ENCODE measurements at regions not wholly inside any gene's neighbourhood (a gene's known extent, or its start where the extent isn't known, plus 50 kb on each side); places are given as distances from the start of the nearest gene placed in this dataset.

DNA sequence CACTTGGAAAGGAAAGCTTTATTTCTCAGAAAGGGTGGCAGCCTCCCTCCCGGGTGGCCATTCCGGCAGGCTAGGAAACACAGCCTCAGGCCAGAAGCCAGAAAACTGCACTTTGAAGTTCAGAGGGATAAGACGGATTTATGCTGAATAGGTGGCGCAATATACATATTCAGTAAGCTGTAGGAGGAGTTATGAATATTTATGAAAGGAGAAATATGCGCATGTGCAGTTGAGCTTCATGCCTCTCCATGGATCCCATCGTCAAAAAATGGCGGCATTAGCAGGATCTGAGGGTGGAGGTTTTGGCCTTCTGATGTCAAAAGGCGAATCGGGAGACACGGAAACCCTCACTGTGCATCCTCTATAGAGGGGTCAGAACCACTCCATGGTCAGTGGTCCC is 82.3 kb downstream of the KATNIP start:
- no peak overlapping the region for H2AFZ ChIP-seq
- no peaks in the 10 kb centered on the region for H3K9me2 ChIP-seq (replicated peaks; ENCODE audit: insufficient read depth)
- H3K27me3 ChIP-seq: no peaks in the 10 kb centered on the region
- H3K79me2 ChIP-seq: no peaks in the 10 kb centered on the region
- peaks cover 18% of the 10 kb centered on the region for H3K4me1 ChIP-seq (ENCODE audit: insufficient read depth)
- WGBS (ENCODE audit: low lambda C conversion rate, missing lambda C conversion rate): 94% methylated on average over 10 of the region's 10 CpGs
- no peaks in the 10 kb centered on the region for H3K36me3 ChIP-seq (replicated peaks; ENCODE audit: insufficient read depth, low read depth)
- H4K20me1 ChIP-seq (ENCODE audit: insufficient read depth, poor library complexity, severe bottlenecking): no peaks in the 10 kb centered on the region
- TF ChIP-seq EZH2 (IDR thresholded peaks at IDR 0.05; ENCODE audit: borderline replicate concordance): no peak
- no peak for TF ChIP-seq EZH2phosphoT487 (IDR thresholded peaks at IDR 0.05; ENCODE audit: low read depth, severe bottlenecking, unreplicated experiment)
- TF ChIP-seq, protein P1, sequence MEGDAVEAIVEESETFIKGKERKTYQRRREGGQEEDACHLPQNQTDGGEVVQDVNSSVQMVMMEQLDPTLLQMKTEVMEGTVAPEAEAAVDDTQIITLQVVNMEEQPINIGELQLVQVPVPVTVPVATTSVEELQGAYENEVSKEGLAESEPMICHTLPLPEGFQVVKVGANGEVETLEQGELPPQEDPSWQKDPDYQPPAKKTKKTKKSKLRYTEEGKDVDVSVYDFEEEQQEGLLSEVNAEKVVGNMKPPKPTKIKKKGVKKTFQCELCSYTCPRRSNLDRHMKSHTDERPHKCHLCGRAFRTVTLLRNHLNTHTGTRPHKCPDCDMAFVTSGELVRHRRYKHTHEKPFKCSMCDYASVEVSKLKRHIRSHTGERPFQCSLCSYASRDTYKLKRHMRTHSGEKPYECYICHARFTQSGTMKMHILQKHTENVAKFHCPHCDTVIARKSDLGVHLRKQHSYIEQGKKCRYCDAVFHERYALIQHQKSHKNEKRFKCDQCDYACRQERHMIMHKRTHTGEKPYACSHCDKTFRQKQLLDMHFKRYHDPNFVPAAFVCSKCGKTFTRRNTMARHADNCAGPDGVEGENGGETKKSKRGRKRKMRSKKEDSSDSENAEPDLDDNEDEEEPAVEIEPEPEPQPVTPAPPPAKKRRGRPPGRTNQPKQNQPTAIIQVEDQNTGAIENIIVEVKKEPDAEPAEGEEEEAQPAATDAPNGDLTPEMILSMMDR (IDR thresholded peaks at IDR 0.05; ENCODE audit: poor library complexity): no peak
- H3K9me3 ChIP-seq (ENCODE audit: low read depth): no peaks in the 10 kb centered on the region
- H3K27ac ChIP-seq: no peak overlapping the region
- H3K4me3 ChIP-seq: no peak overlapping the region
- no peak overlapping the region for H3K4me2 ChIP-seq
- DNase-seq (ENCODE audit: low spot score): no peak

DNA sequence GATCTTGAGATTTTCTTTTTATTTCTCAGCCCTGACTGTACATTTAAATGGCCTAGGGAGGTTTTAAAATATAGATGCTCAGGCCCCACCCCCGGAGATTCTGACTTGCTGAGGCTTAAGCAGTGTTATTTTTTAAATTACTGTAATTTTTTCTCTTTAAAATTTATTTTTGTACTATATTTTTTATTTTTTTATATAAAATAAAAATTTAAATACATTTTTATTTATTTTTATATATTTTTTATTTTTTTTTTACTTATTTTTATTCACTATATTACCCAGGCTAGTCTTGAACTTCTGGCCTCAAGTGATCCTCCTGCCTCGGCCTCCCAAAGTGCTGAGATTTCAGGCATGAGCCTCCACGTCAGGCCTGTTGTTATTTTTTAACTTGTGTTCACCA is 83.3 kb downstream of the KATNIP start:
- Histone ChIP-seq H3K9me3 (ENCODE audit: low read depth) (no peaks in the 10 kb centered on the region), H3K27ac (no peak overlapping the region), H3K79me2 (no peaks in the 10 kb centered on the region), H4K20me1 (ENCODE audit: insufficient read depth, poor library complexity, severe bottlenecking) (no peaks in the 10 kb centered on the region), H3K4me1 (ENCODE audit: insufficient read depth) (peaks cover 8% of the 10 kb centered on the region), H3K27me3 (no peaks in the 10 kb centered on the region), H3K9me2 (replicated peaks; ENCODE audit: insufficient read depth) (no peaks in the 10 kb centered on the region), H3K36me3 (replicated peaks; ENCODE audit: insufficient read depth, low read depth) (no peaks in the 10 kb centered on the region), H3K4me2 (no peak overlapping the region), H2AFZ (no peak overlapping the region), H3K4me3 (no peak overlapping the region)
- 97% methylated on average over 3 of the region's 3 CpGs for WGBS (ENCODE audit: low lambda C conversion rate, missing lambda C conversion rate)
- DNase-seq (ENCODE audit: low spot score): no peak
- TF ChIP-seq, protein P1 (IDR thresholded peaks at IDR 0.05; ENCODE audit: poor library complexity): no peak
- TF ChIP-seq EZH2 (IDR thresholded peaks at IDR 0.05; ENCODE audit: borderline replicate concordance): no peak
- TF ChIP-seq EZH2phosphoT487 (IDR thresholded peaks at IDR 0.05; ENCODE audit: low read depth, severe bottlenecking, unreplicated experiment): no peak

DNA sequence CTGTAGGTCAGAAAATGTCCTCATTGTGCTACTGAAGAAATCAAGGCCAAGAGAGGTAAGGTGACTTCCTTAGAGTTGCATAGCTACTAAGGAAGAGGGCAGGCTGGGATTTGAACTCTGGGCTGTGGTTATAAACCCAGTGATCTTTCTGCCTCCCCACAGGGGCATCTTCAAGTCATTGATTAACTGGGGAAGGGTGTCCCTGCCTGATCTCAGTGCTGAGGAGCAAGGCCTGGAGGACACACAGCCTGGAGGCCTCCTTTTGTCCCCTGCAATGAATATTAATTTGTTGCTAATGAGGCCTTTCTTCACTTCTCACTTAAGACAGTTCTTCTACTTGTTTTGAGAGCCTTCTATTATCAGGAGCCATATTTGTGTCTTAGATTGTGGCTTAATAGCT is 83.8 kb downstream of the KATNIP start:
- no peak for TF ChIP-seq EZH2 (IDR thresholded peaks at IDR 0.05; ENCODE audit: borderline replicate concordance)
- TF ChIP-seq, protein P1 (IDR thresholded peaks at IDR 0.05; ENCODE audit: poor library complexity): no peak
- no peak for TF ChIP-seq EZH2phosphoT487 (IDR thresholded peaks at IDR 0.05; ENCODE audit: low read depth, severe bottlenecking, unreplicated experiment)
- H3K9me3 ChIP-seq (ENCODE audit: low read depth): no peaks in the 10 kb centered on the region
- H3K9me2 ChIP-seq (replicated peaks; ENCODE audit: insufficient read depth): no peaks in the 10 kb centered on the region
- DNase-seq (ENCODE audit: low spot score): no peak
- H3K79me2 ChIP-seq: no peaks in the 10 kb centered on the region
- H2AFZ ChIP-seq: no peak overlapping the region
- no peaks in the 10 kb centered on the region for H3K27me3 ChIP-seq
- H3K27ac ChIP-seq: no peak overlapping the region
- H3K36me3 ChIP-seq (replicated peaks; ENCODE audit: insufficient read depth, low read depth): no peaks in the 10 kb centered on the region
- H4K20me1 ChIP-seq (ENCODE audit: insufficient read depth, poor library complexity, severe bottlenecking): no peaks in the 10 kb centered on the region
- no peak overlapping the region for H3K4me2 ChIP-seq
- H3K4me1 ChIP-seq (ENCODE audit: insufficient read depth): peaks cover 3% of the 10 kb centered on the region
- no peak overlapping the region for H3K4me3 ChIP-seq

DNA sequence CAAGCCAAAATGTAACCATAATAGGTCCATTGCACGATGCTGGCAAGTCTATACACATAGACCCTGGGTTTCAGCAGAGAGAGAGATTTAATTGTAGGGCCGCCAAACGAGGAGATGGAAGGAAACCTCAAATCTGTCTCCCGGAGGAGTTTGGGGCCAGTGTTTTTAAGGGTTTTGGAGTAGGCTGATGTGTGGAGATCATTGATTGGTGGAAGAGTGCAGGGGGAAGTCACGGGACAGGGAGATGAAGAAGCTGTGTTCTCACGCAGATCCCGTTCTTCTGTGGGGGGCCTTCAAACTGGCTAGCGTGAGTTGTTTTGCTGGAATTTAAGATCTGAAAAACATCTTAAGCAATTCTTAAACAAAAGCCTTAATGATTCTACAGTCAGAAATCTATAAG is 84.8 kb downstream of the KATNIP start:
- 87% methylated on average over 8 of the region's 8 CpGs for WGBS (ENCODE audit: low lambda C conversion rate, missing lambda C conversion rate)
- Histone ChIP-seq H4K20me1 (ENCODE audit: insufficient read depth, poor library complexity, severe bottlenecking) (no peaks in the 10 kb centered on the region), H3K79me2 (no peaks in the 10 kb centered on the region), H3K9me3 (ENCODE audit: low read depth) (no peaks in the 10 kb centered on the region), H3K4me1 (ENCODE audit: insufficient read depth) (no peaks in the 10 kb centered on the region), H3K36me3 (replicated peaks; ENCODE audit: insufficient read depth, low read depth) (no peaks in the 10 kb centered on the region), H3K9me2 (replicated peaks; ENCODE audit: insufficient read depth) (no peaks in the 10 kb centered on the region), H2AFZ (no peak overlapping the region), H3K4me2 (no peak overlapping the region), H3K27me3 (no peaks in the 10 kb centered on the region), H3K4me3 (no peak overlapping the region), H3K27ac (no peak overlapping the region)
- DNase-seq (ENCODE audit: low spot score): no peak
- TF ChIP-seq EZH2phosphoT487 (IDR thresholded peaks at IDR 0.05; ENCODE audit: low read depth, severe bottlenecking, unreplicated experiment) (no peak), EZH2 (IDR thresholded peaks at IDR 0.05; ENCODE audit: borderline replicate concordance) (no peak)
- TF ChIP-seq, protein P1 (IDR thresholded peaks at IDR 0.05; ENCODE audit: poor library complexity): no peak
